ENCODE measurements at regions not wholly inside any gene's neighbourhood (a gene's known extent, or its start where the extent isn't known, plus 50 kb on each side); places are given as distances from the start of the nearest gene placed in this dataset.

GRCh38 chr17:65394811-65395472 lies 166.5 kb downstream of the AXIN2 start (continued):
- TF ChIP-seq CREB1 (CRISPR knock-in tag; IDR thresholded peaks at IDR 0.05; ENCODE audit: low read depth), result no peak
- no peak for TF ChIP-seq CTCF (conservative IDR thresholded peaks at IDR 0.05; ENCODE audit: low read depth in 2 of 2)
- no peak for TF ChIP-seq JUNB (IDR thresholded peaks at IDR 0.05; ENCODE audit: unreplicated experiment)
- no peak for TF ChIP-seq REST (IDR thresholded peaks at IDR 0.05; ENCODE audit: unreplicated experiment)
- no peak for TF ChIP-seq ZNF114 (CRISPR knock-in tag; IDR thresholded peaks at IDR 0.05)
- no peak for TF ChIP-seq ZNF331 (CRISPR knock-in tag; IDR thresholded peaks at IDR 0.05; ENCODE audit: low read depth)
- TF ChIP-seq POLR2AphosphoS5 (IDR thresholded peaks at IDR 0.05; ENCODE audit: low read depth), result no peak
- no peak for TF ChIP-seq EZH2phosphoT487 (IDR thresholded peaks at IDR 0.05; ENCODE audit: unreplicated experiment)
- TF ChIP-seq ETS1 (IDR thresholded peaks at IDR 0.05), result no peak
- no peak for TF ChIP-seq STAT1 (IDR thresholded peaks at IDR 0.05; ENCODE audit: unreplicated experiment)
- TF ChIP-seq NANOG (IDR thresholded peaks at IDR 0.05; ENCODE audit: borderline replicate concordance), result no peak

GRCh38 chr17:65393514-65393913 lies 167.9 kb downstream of the AXIN2 start:
- Histone ChIP-seq H3K4me1 (ENCODE audit: insufficient read depth) (no peaks in the 10 kb centered on the region), H3K27ac (ENCODE audit: low read depth) (no peak overlapping the region), H3K4me3 (no peak overlapping the region), H3F3A (replicated peaks; ENCODE audit: low read depth) (no peaks in the 10 kb centered on the region), H3K79me2 (replicated peaks; ENCODE audit: insufficient read depth) (no peaks in the 10 kb centered on the region), H3K9me2 (ENCODE audit: insufficient read depth) (0 out of 2 replicates have a peak, but pooled peaks cover 3% of the 10 kb centered on the region), H3K27me3 (ENCODE audit: insufficient read depth) (no peaks in the 10 kb centered on the region), H3K36me3 (ENCODE audit: insufficient read depth) (no peaks in the 10 kb centered on the region), H2AFZ (no peak overlapping the region), H4K20me1 (replicated peaks; ENCODE audit: insufficient read depth) (no peaks in the 10 kb centered on the region), H3K4me2 (no peak overlapping the region)
- no peak for ATAC-seq
- Mint-ChIP-seq H3K9me3 (no peaks in the 10 kb centered on the region), H3K27ac (no peak overlapping the region), H3K4me3 (no peak overlapping the region), H3K36me3 (ENCODE audit: low read depth) (no peaks in the 10 kb centered on the region), H3K4me1 (no peaks in the 10 kb centered on the region), H3K27me3 (ENCODE audit: insufficient read depth, low read depth, poor library complexity) (no peaks in the 10 kb centered on the region)
- no peak for DNase-seq (ENCODE audit: low spot score)
- TF ChIP-seq STAT1 (IDR thresholded peaks at IDR 0.05; ENCODE audit: unreplicated experiment), result no peak
- TF ChIP-seq ZNF462 (CRISPR knock-in tag; IDR thresholded peaks at IDR 0.05), result no peak
- no peak for TF ChIP-seq CREB1 (CRISPR knock-in tag; IDR thresholded peaks at IDR 0.05; ENCODE audit: low read depth)
- TF ChIP-seq POLR2AphosphoS5 (IDR thresholded peaks at IDR 0.05; ENCODE audit: low read depth), result no peak
- no peak for TF ChIP-seq JUNB (IDR thresholded peaks at IDR 0.05; ENCODE audit: unreplicated experiment)
- no peak for TF ChIP-seq EZH2 (IDR thresholded peaks at IDR 0.05; ENCODE audit: low read depth, unreplicated experiment)
